Stimulated activated effector memory CD8-positive, alpha-beta T cell treated with anti-CD3 and anti-CD28 coated beads, Interleukin-12 subunit alpha, Interleukin-12 subunit beta, amount 100 ng/mL, for 72 hours (primary cell): ENCODE measurements at regions not wholly inside any gene's neighbourhood (a gene's known extent, or its start where the extent isn't known, plus 50 kb on each side); places are given as distances from the start of the nearest gene placed in this dataset.

ENCODE experiments used
- ATAC-seq: fragments of 150-1000 bp; cut with Tn5 transposase; 2 replicates; pipeline ENCODE4 v1.10.0; 2021
- DNase-seq, 2 donors: peaks; one replicate each; pipeline ENCODE4 v3.0.0; 2021 to 2022; ENCODE audit warnings: low spot score in 2 of 2
- H3K27ac Mint-ChIP-seq: one replicate; pipeline ENCODE4 v1.8.0; 2022; ENCODE audit warnings: mild to moderate bottlenecking, mixed read lengths
- H3K36me3 Mint-ChIP-seq: one replicate; pipeline ENCODE4 v1.8.0; 2022; ENCODE audit warnings: mild to moderate bottlenecking, mixed read lengths
- H3K4me1 Mint-ChIP-seq: one replicate; pipeline ENCODE4 v1.8.0; 2022; ENCODE audit warnings: mixed read lengths
- H3K4me3 Mint-ChIP-seq: one replicate; pipeline ENCODE4 v1.8.0; 2022; ENCODE audit warnings: mild to moderate bottlenecking, mixed read lengths
- H3K9me3 Mint-ChIP-seq: one replicate; pipeline ENCODE4 v1.8.0; 2022; ENCODE audit warnings: mixed read lengths

GRCh38 chr15:91790836-91791235 lies 62.7 kb upstream of the SLCO3A1 start:
- DNase-seq (no peak), ATAC-seq (no peak)
- no peaks in the 10 kb centered on the region for H3K9me3 Mint-ChIP-seq
- no peaks in the 10 kb centered on the region for H3K36me3 Mint-ChIP-seq
- H3K27ac Mint-ChIP-seq: no peak overlapping the region
- no peak overlapping the region for H3K4me3 Mint-ChIP-seq
- H3K4me1 Mint-ChIP-seq: no peaks in the 10 kb centered on the region

- no peaks in the 10 kb centered on the region for H3K9me3 Mint-ChIP-seq
- no peaks in the 10 kb centered on the region for H3K36me3 Mint-ChIP-seq
- H3K4me1 Mint-ChIP-seq: no peaks in the 10 kb centered on the region
- no peak overlapping the region for H3K4me3 Mint-ChIP-seq
- H3K27ac Mint-ChIP-seq: no peak overlapping the region
- DNase-seq (no peak), ATAC-seq (no peak)
These were observed 59.7 kb upstream of the SLCO3A1 start for GRCh38 chr15:91793771-91794170.

- Mint-ChIP-seq H3K4me1 (no peaks in the 10 kb centered on the region), H3K9me3 (no peaks in the 10 kb centered on the region), H3K4me3 (no peak overlapping the region), H3K36me3 (no peaks in the 10 kb centered on the region), H3K27ac (no peak overlapping the region)
- no peak for ATAC-seq
- DNase-seq: no peak
These were observed 58.3 kb upstream of the SLCO3A1 start for GRCh38 chr15:91795235-91795634.

GRCh38 chr15:91801836-91802534 lies 51.5 kb upstream of the SLCO3A1 start:
- Mint-ChIP-seq H3K9me3 (peaks cover 2% of the 10 kb centered on the region), H3K4me3 (no peak overlapping the region), H3K27ac (no peak overlapping the region), H3K4me1 (no peaks in the 10 kb centered on the region), H3K36me3 (no peaks in the 10 kb centered on the region)
- DNase-seq (no peak), ATAC-seq (peak; percentile 54)

- no peaks in the 10 kb centered on the region for H3K4me1 Mint-ChIP-seq
- H3K9me3 Mint-ChIP-seq: peaks cover 2% of the 10 kb centered on the region
- no peaks in the 10 kb centered on the region for H3K36me3 Mint-ChIP-seq
- no peak overlapping the region for H3K4me3 Mint-ChIP-seq
- DNase-seq (no peak), ATAC-seq (peak; percentile 86)
- H3K27ac Mint-ChIP-seq: no peak overlapping the region
These were observed 50.2 kb upstream of the SLCO3A1 start for GRCh38 chr15:91803260-91803659.
